Endothelial cell of umbilical vein (primary cell): ENCODE measurements at regions not wholly inside any gene's neighbourhood (a gene's known extent, or its start where the extent isn't known, plus 50 kb on each side); places are given as distances from the start of the nearest gene placed in this dataset.

ENCODE experiments used
- BruUV-seq: library from RNA; stranded (reverse); fragments of 400-500 nt; replicated peaks from 2 replicates; lab custom pipeline; 2021; lab: Mats Ljungman, UMichigan
- CTCF ChIA-PET: fragments of 300-600, 350-600 bp; sonication (Branson Sonifier 250); formaldehyde crosslinking; loops from one replicate; lab custom pipeline; 2021; ENCODE audit warnings: antibody characterized with exemption, inconsistent platforms; lab: Charles Lee
- POLR2A ChIA-PET: fragments of 300-600, 350-600 bp; sonication (Branson Sonifier 250); formaldehyde crosslinking; loops from one replicate; lab custom pipeline; 2021; ENCODE audit warnings: antibody characterized with exemption, inconsistent platforms; lab: Charles Lee
- DNase-seq: peaks from one replicate; pipeline ENCODE4 v3.0.0-alpha.2; 2011; ENCODE audit warnings: low read depth, low spot score
- FAIRE-seq: peaks from 2 replicates; lab custom pipeline; 2011; peaks lifted over from hg19 to GRCh38; lab: Jason Lieb, UNC
- H2AFZ ChIP-seq: 2 replicates; pipeline ENCODE4 v1.6.0; 2012; ENCODE audit warnings: low read depth, low read length, control low read depth, inconsistent platforms
- H3K27ac ChIP-seq: 2 replicates; pipeline ENCODE4 v1.5.1; 2011; ENCODE audit warnings: low read depth, mild to moderate bottlenecking, control low read depth, low read length, moderate library complexity; ENCODE audit not compliant: insufficient read depth
- H3K27me3 ChIP-seq, 2 experiments: 2 replicates each; pipeline versions ENCODE4 v1.6.0 to v1.6.1; 2011; ENCODE audit warnings: low read length in 2 of 2, mixed read lengths in 1 of 2; ENCODE audit not compliant: control insufficient read depth in 2 of 2, insufficient read depth in 2 of 2
- H3K36me3 ChIP-seq, 2 experiments: 2 replicates in 1 of 2; 3 replicates in 1 of 2; pipeline ENCODE4 v1.5.1; 2011; ENCODE audit warnings: low read length in 2 of 2, mild to moderate bottlenecking in 1 of 2, moderate library complexity in 1 of 2; ENCODE audit not compliant: control insufficient read depth in 2 of 2, insufficient read depth in 2 of 2; ENCODE audit errors: extremely low read depth in 1 of 2
- H3K4me1 ChIP-seq: 3 replicates; pipeline ENCODE4 v1.5.1; 2011; ENCODE audit warnings: mild to moderate bottlenecking, low read length; ENCODE audit not compliant: control insufficient read depth, insufficient read depth; ENCODE audit errors: extremely low read depth
- H3K4me2 ChIP-seq: 2 replicates; pipeline ENCODE4 v1.6.1; 2011; ENCODE audit warnings: low read length, control low read depth, mixed read lengths; ENCODE audit not compliant: insufficient read depth
- H3K4me3 ChIP-seq, 3 experiments: fragments of 200-600 bp in 1 of 3; sonication (generic), shearing (Covaris generic) in 1 of 3; replicated peaks in 1 of 3; 2 replicates each; pipeline ENCODE4 v1.5.1; 2011 to 2016; ENCODE audit warnings: control low read depth in 3 of 3, low read length in 3 of 3, mild to moderate bottlenecking in 2 of 3, inconsistent platforms in 1 of 3, low read depth in 1 of 3, moderate library complexity in 1 of 3; ENCODE audit not compliant: insufficient read depth in 1 of 3
- H3K79me2 ChIP-seq: 2 replicates; pipeline ENCODE4 v1.6.0; 2012; ENCODE audit warnings: low read length, inconsistent platforms; ENCODE audit not compliant: control insufficient read depth, insufficient read depth
- H3K9ac ChIP-seq: replicated peaks from 2 replicates; pipeline ENCODE3; 2011; ENCODE audit warnings: low read length, control low read depth; ENCODE audit not compliant: insufficient read depth; ENCODE audit errors: extremely low read depth
- H3K9me1 ChIP-seq: replicated peaks from 3 replicates; pipeline ENCODE4 v1.6.0; 2011; ENCODE audit warnings: mild to moderate bottlenecking, low read length; ENCODE audit not compliant: control insufficient read depth, insufficient read depth; ENCODE audit errors: extremely low read depth
- H3K9me3 ChIP-seq: replicated peaks from 2 replicates; pipeline ENCODE4 v1.5.1; 2012; ENCODE audit warnings: low read length, inconsistent platforms; ENCODE audit not compliant: control insufficient read depth, insufficient read depth
- H4K20me1 ChIP-seq: replicated peaks from 2 replicates; pipeline ENCODE3; 2011; ENCODE audit warnings: mild to moderate bottlenecking, low read length; ENCODE audit not compliant: control insufficient read depth, insufficient read depth; ENCODE audit errors: extremely low read depth
- EZH2 ChIP-seq: IDR thresholded peaks from 2 replicates; pipeline ENCODE4 v1.6.1; 2012; ENCODE audit warnings: borderline replicate concordance, low read depth, mild to moderate bottlenecking, moderate library complexity, low read length, inconsistent platforms; ENCODE audit not compliant: severe bottlenecking
- FOS ChIP-seq: IDR thresholded peaks from 2 replicates; pipeline ENCODE4 v1.6.1; 2011; ENCODE audit warnings: mild to moderate bottlenecking, low read length, moderate library complexity, borderline replicate concordance; ENCODE audit not compliant: insufficient read depth
- GATA2 ChIP-seq: IDR thresholded peaks from 2 replicates; pipeline ENCODE4 v1.7.0; 2011; ENCODE audit warnings: low read depth, mild to moderate bottlenecking, moderate library complexity, mixed read lengths, low read length; ENCODE audit not compliant: insufficient read length, insufficient read depth
- JUN ChIP-seq: IDR thresholded peaks from 2 replicates; pipeline ENCODE4 v1.6.1; 2011; ENCODE audit warnings: borderline replicate concordance, low read depth; ENCODE audit not compliant: insufficient read length, insufficient read depth
- MAX ChIP-seq: IDR thresholded peaks from 2 replicates; pipeline ENCODE4 v1.6.1; 2011; ENCODE audit not compliant: insufficient read depth, insufficient read length
- MYC ChIP-seq: IDR thresholded peaks from one replicate; pipeline ENCODE4 v1.6.1; 2011; ENCODE audit warnings: mild to moderate bottlenecking, low read depth, low read length
- POLR2A ChIP-seq: IDR thresholded peaks from 2 replicates; pipeline ENCODE4 v1.6.1; 2012; ENCODE audit warnings: low read depth, mild to moderate bottlenecking, control low read depth, low read length
- POLR2AphosphoS5 ChIP-seq: IDR thresholded peaks from 2 replicates; pipeline ENCODE4 v1.6.1; 2012; ENCODE audit warnings: low read depth, mild to moderate bottlenecking, control low read depth, low read length, moderate library complexity; ENCODE audit not compliant: insufficient read depth
- dilution Hi-C: fragments of 300-500 bp; cut with MboI; formaldehyde crosslinking; loops from one replicate; pipeline ENCODE4 v1.15.0; 2019; ENCODE audit warnings: low sequenced_read_pairs; ENCODE audit not compliant: extremely low pct_ligation_motif_present
- intact Hi-C: fragments of 100-400 bp; cut with micrococcal nuclease; formaldehyde crosslinking; loops from one replicate; pipeline ENCODE4 v1.10.0; 2022
- TF ChIP-seq, protein P1 (sequence below), 2 donors: IDR thresholded peaks; 1 replicate in 1 of 2; 2 replicates in 1 of 2; pipeline ENCODE4 v1.5.1; 2011; ENCODE audit warnings: low read length in 2 of 2, mild to moderate bottlenecking in 2 of 2, moderate library complexity in 2 of 2, control low read depth in 1 of 2, inconsistent platforms in 1 of 2, low read depth in 1 of 2; ENCODE audit not compliant: insufficient read depth in 1 of 2; ENCODE audit errors: extremely low read depth in 1 of 2

GRCh38 chr1:79781261-79781660 is 774.7 kb upstream of the ADGRL4 start:
- Histone ChIP-seq H4K20me1 (no peaks in the 10 kb centered on the region), H3K9ac (no peak overlapping the region), H3K27me3 (no peaks in the 10 kb centered on the region), H3K4me3 (no peak overlapping the region), H3K79me2 (no peaks in the 10 kb centered on the region), H2AFZ (no peak overlapping the region), H3K9me1 (no peaks in the 10 kb centered on the region), H3K4me1 (no peaks in the 10 kb centered on the region), H3K36me3 (no peaks in the 10 kb centered on the region), H3K4me2 (no peak overlapping the region), H3K9me3 (no peaks in the 10 kb centered on the region), H3K27ac (no peak overlapping the region)
- no peak for FAIRE-seq
- dilution Hi-C loops, result no loop called here
- TF ChIP-seq, protein P1, sequence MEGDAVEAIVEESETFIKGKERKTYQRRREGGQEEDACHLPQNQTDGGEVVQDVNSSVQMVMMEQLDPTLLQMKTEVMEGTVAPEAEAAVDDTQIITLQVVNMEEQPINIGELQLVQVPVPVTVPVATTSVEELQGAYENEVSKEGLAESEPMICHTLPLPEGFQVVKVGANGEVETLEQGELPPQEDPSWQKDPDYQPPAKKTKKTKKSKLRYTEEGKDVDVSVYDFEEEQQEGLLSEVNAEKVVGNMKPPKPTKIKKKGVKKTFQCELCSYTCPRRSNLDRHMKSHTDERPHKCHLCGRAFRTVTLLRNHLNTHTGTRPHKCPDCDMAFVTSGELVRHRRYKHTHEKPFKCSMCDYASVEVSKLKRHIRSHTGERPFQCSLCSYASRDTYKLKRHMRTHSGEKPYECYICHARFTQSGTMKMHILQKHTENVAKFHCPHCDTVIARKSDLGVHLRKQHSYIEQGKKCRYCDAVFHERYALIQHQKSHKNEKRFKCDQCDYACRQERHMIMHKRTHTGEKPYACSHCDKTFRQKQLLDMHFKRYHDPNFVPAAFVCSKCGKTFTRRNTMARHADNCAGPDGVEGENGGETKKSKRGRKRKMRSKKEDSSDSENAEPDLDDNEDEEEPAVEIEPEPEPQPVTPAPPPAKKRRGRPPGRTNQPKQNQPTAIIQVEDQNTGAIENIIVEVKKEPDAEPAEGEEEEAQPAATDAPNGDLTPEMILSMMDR (IDR thresholded peaks at IDR 0.05; ENCODE audit: extremely low read depth in 1 of 2, insufficient read depth in 1 of 2, low read depth in 1 of 2, low read length in 2 of 2), result no peak
- no peak for TF ChIP-seq GATA2
- no peak for TF ChIP-seq FOS
- TF ChIP-seq EZH2, result no peak
- no peak for TF ChIP-seq POLR2A
- TF ChIP-seq MYC, result no peak
- no peak for TF ChIP-seq POLR2AphosphoS5
- TF ChIP-seq JUN, result no peak
- no peak for TF ChIP-seq MAX
- BruUV-seq, result no TSS peak
- DNase-seq, result no peak
- CTCF ChIA-PET, result no interaction called here
- intact Hi-C loops, result no loop called here
- POLR2A ChIA-PET, result no interaction called here
